ENCODE measurements at regions not wholly inside any gene's neighbourhood (a gene's known extent, or its start where the extent isn't known, plus 50 kb on each side); places are given as distances from the start of the nearest gene placed in this dataset.

DNA sequence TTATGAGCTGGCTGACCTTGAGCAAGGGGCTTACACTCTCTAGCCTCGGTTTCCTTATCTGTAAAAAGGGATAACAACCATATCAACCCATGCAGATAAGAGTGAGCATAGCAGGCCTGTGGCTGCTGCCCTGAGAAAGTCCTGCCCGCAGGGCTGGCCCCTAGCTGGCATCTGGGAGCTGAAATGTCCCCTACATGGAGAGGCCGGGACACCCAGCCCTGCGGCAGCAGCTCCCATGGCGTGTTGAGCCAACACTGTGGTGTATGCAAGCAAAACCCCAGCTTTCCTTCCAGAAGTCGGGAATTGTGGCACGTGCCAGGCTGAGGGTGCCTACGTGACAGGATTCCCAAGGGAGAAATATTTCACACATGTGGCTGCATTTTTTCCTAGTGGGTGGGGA, 358.9 kb downstream of the CTTN start:
- no peak overlapping the region for H3K4me3 ChIP-seq
- DNase-seq, result no peak
- TF ChIP-seq EZH2 (IDR thresholded peaks at IDR 0.05; ENCODE audit: insufficient read depth, poor library complexity, severe bottlenecking), result no peak
- TF ChIP-seq EZH2phosphoT487 (IDR thresholded peaks at IDR 0.05; ENCODE audit: insufficient read depth, low read depth), result no peak
- no peak overlapping the region for H2AFZ ChIP-seq
- H3K9ac ChIP-seq, result no peak overlapping the region
- no peaks in the 10 kb centered on the region for H3K9me2 ChIP-seq (ENCODE audit: insufficient read depth)
- H3K9me3 ChIP-seq (ENCODE audit: low read depth), result no peaks in the 10 kb centered on the region
- H3K36me3 ChIP-seq (ENCODE audit: low read depth), result no peaks in the 10 kb centered on the region
- peaks cover 5% of the 10 kb centered on the region; the same call in 1 of the 2 replicates for H3K27me3 ChIP-seq (replicated peaks; ENCODE audit: insufficient read depth)
- no peaks in the 10 kb centered on the region for H3K4me1 ChIP-seq (ENCODE audit: insufficient read depth)
- H3F3A ChIP-seq (ENCODE audit: insufficient read depth), result no peaks in the 10 kb centered on the region
- H3K4me2 ChIP-seq (ENCODE audit: unreplicated experiment), result no peak overlapping the region
- no peaks in the 10 kb centered on the region for H3K79me2 ChIP-seq (ENCODE audit: insufficient read depth)
- WGBS, 2 experiments (ENCODE audit: low coverage in 1 of 2, low lambda C conversion rate in 2 of 2, missing lambda C conversion rate in 2 of 2), result 37 to 41% methylated on average over 8 of the region's 8 CpGs
- in situ Hi-C loops (cut with MboI), result loop anchor here (10.0 kb wide), 1 partner anchor 282 kb away; no protein-coding TSS in a partner anchor
- H3K27ac ChIP-seq, result no peak overlapping the region
- no peaks in the 10 kb centered on the region for H4K20me1 ChIP-seq (ENCODE audit: insufficient read depth)

DNA sequence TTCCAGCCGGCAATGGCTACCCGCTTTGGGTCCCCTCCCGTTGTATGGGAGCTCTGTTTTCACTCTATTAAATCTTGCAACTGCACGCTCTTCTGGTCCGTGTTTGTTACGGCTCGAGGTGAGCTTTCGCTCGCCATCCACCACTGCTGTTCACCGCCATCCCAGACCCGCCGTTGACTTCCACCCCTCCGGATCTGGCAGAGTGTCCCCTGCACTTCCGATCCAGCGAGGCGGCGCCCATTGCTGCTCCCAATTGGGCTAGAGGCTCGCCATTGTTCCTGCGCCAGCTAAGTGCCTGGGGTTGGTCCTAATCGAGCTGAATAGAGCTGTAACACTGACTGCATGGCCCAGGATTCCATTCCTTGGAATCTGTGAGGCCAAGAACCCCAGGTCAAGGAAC, 359.9 kb downstream of the CTTN start:
- TF ChIP-seq EZH2 (IDR thresholded peaks at IDR 0.05; ENCODE audit: insufficient read depth, poor library complexity, severe bottlenecking) (no peak), EZH2phosphoT487 (IDR thresholded peaks at IDR 0.05; ENCODE audit: insufficient read depth, low read depth) (no peak)
- Histone ChIP-seq H3K27ac (no peak overlapping the region), H3K4me2 (ENCODE audit: unreplicated experiment) (no peak overlapping the region), H3K4me3 (no peak overlapping the region), H3K27me3 (replicated peaks; ENCODE audit: insufficient read depth) (peaks cover 5% of the 10 kb centered on the region; the same call in 1 of the 2 replicates), H3F3A (ENCODE audit: insufficient read depth) (no peaks in the 10 kb centered on the region), H4K20me1 (ENCODE audit: insufficient read depth) (no peaks in the 10 kb centered on the region), H3K9ac (no peak overlapping the region), H3K9me3 (ENCODE audit: low read depth) (no peaks in the 10 kb centered on the region), H3K4me1 (ENCODE audit: insufficient read depth) (no peaks in the 10 kb centered on the region), H2AFZ (no peak overlapping the region), H3K9me2 (ENCODE audit: insufficient read depth) (no peaks in the 10 kb centered on the region), H3K36me3 (ENCODE audit: low read depth) (no peaks in the 10 kb centered on the region), H3K79me2 (ENCODE audit: insufficient read depth) (no peaks in the 10 kb centered on the region)
- in situ Hi-C loops (cut with MboI), result loop anchor here (10.0 kb wide), 1 partner anchor 283 kb away; no protein-coding TSS in a partner anchor
- WGBS, 2 experiments (ENCODE audit: low coverage in 1 of 2, low lambda C conversion rate in 2 of 2, missing lambda C conversion rate in 2 of 2), result 60 to 65% methylated on average over 20 of the region's 20 CpGs
- DNase-seq, result no peak

DNA sequence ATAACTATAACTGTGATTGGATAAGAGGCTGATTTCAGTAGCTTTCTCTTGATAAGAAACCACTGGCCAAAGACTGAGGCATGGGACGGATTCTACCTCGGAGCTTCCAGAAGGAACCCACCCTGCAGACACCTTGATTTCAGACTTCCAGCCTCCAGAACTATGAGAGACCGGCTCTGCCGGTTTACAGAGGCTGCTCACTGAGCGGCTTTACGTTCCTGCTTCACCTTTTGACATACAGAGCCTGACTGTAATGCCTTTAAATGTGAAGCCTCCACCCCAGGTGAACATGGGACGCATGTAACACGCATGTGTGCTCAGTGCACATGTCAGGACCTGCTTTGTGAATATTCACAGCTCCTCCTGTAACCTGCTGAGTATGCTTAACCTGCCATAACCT, 361.5 kb downstream of the CTTN start:
- Histone ChIP-seq H3F3A (ENCODE audit: insufficient read depth) (no peaks in the 10 kb centered on the region), H3K36me3 (ENCODE audit: low read depth) (no peaks in the 10 kb centered on the region), H3K4me1 (ENCODE audit: insufficient read depth) (no peaks in the 10 kb centered on the region), H3K9me3 (ENCODE audit: low read depth) (no peaks in the 10 kb centered on the region), H2AFZ (no peak overlapping the region), H3K27me3 (replicated peaks; ENCODE audit: insufficient read depth) (peaks cover 5% of the 10 kb centered on the region; the same call in 1 of the 2 replicates), H3K9ac (no peak overlapping the region), H3K27ac (no peak overlapping the region), H4K20me1 (ENCODE audit: insufficient read depth) (no peaks in the 10 kb centered on the region), H3K9me2 (ENCODE audit: insufficient read depth) (no peaks in the 10 kb centered on the region), H3K4me3 (no peak overlapping the region), H3K79me2 (ENCODE audit: insufficient read depth) (no peaks in the 10 kb centered on the region), H3K4me2 (ENCODE audit: unreplicated experiment) (no peak overlapping the region)
- no peak for DNase-seq
- TF ChIP-seq EZH2phosphoT487 (IDR thresholded peaks at IDR 0.05; ENCODE audit: insufficient read depth, low read depth) (no peak), EZH2 (IDR thresholded peaks at IDR 0.05; ENCODE audit: insufficient read depth, poor library complexity, severe bottlenecking) (no peak)
- WGBS, 2 experiments (ENCODE audit: low coverage in 1 of 2, low lambda C conversion rate in 2 of 2, missing lambda C conversion rate in 2 of 2), result 63 to 64% methylated on average over 8 of the region's 8 CpGs
- in situ Hi-C loops (cut with MboI), result loop anchor here (10.0 kb wide), 1 partner anchor 285 kb away; no protein-coding TSS in a partner anchor

DNA sequence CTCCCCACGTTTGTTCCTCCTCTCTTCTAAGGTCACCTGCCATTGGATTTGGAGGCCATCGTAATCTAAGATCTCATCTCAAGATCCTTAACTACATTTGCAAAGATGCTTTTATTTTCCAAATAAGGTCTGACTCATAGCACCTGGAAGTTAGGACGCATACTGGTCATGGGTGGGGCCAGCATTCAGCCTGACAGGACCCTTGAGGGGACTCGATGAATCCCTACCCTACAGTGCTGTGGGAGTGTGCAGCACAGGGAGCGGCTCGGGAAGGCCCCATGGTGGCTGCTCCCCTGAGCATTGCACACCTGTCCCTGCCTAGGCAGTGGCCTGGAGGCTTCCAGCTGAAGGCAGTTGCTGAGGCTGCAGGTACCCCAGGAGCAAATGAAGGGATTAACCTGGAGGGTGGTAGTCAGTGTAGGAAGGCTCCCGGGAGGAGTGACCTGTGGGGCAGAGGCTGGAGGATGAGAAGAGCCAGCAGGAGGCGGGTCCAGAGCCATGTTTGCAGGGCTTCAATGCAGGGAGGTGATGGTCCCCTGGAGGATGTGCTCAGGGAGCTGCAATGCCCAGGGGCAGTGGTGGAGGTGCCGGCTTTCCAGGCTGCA, 362.2 kb downstream of the CTTN start:
- TF ChIP-seq EZH2 (IDR thresholded peaks at IDR 0.05; ENCODE audit: insufficient read depth, poor library complexity, severe bottlenecking) (no peak), EZH2phosphoT487 (IDR thresholded peaks at IDR 0.05; ENCODE audit: insufficient read depth, low read depth) (no peak)
- Histone ChIP-seq H3K27me3 (replicated peaks; ENCODE audit: insufficient read depth) (peaks cover 5% of the 10 kb centered on the region; the same call in 1 of the 2 replicates), H3F3A (ENCODE audit: insufficient read depth) (no peaks in the 10 kb centered on the region), H3K4me1 (ENCODE audit: insufficient read depth) (no peaks in the 10 kb centered on the region), H3K36me3 (ENCODE audit: low read depth) (no peaks in the 10 kb centered on the region), H3K27ac (no peak overlapping the region), H3K4me2 (ENCODE audit: unreplicated experiment) (no peak overlapping the region), H3K9me3 (ENCODE audit: low read depth) (no peaks in the 10 kb centered on the region), H2AFZ (no peak overlapping the region), H4K20me1 (ENCODE audit: insufficient read depth) (no peaks in the 10 kb centered on the region), H3K9ac (no peak overlapping the region), H3K4me3 (no peak overlapping the region), H3K9me2 (ENCODE audit: insufficient read depth) (no peaks in the 10 kb centered on the region), H3K79me2 (ENCODE audit: insufficient read depth) (no peaks in the 10 kb centered on the region)
- in situ Hi-C loops (cut with MboI), result no loop called here
- WGBS, 2 experiments (ENCODE audit: low coverage in 1 of 2, low lambda C conversion rate in 2 of 2, missing lambda C conversion rate in 2 of 2), result 50 to 55% methylated on average over 9 of the region's 9 CpGs
- DNase-seq, result no peak

All from GM23248 (cell line).